Smooth muscle cell (in vitro differentiated cells): ENCODE measurements at regions not wholly inside any gene's neighbourhood (a gene's known extent, or its start where the extent isn't known, plus 50 kb on each side); places are given as distances from the start of the nearest gene placed in this dataset.

Experiments used
- DNase-seq: peaks from one replicate; lab custom pipeline; 2025; ENCODE audit not compliant: unreplicated experiment; lab: John Stamatoyannopoulos, UW
- H2AFZ ChIP-seq: fragments of 200-600 bp; sonication (generic); 2 replicates; pipeline ENCODE4 v1.6.0; 2016; ENCODE audit warnings: antibody characterized with exemption, low read depth, mild to moderate bottlenecking
- H3F3A ChIP-seq: fragments of 200-600 bp; sonication (generic); 2 replicates; pipeline ENCODE4 v1.6.0; 2017; ENCODE audit warnings: antibody characterized with exemption, low read depth
- H3K27ac ChIP-seq: fragments of 200-600 bp; sonication (generic); 2 replicates; pipeline ENCODE4 v1.5.1; 2016; ENCODE audit warnings: low read depth, mild to moderate bottlenecking
- H3K27me3 ChIP-seq: fragments of 200-600 bp; sonication (generic); 2 replicates; pipeline ENCODE4 v1.6.1; 2016; ENCODE audit warnings: low read depth, mild to moderate bottlenecking
- H3K36me3 ChIP-seq: fragments of 200-600 bp; sonication (generic); 2 replicates; pipeline ENCODE4 v1.5.1; 2016; ENCODE audit warnings: low read depth
- H3K4me1 ChIP-seq: fragments of 200-600 bp; sonication (generic); 2 replicates; pipeline ENCODE4 v1.5.1; 2016; ENCODE audit warnings: low read depth
- H3K4me2 ChIP-seq: fragments of 200-600 bp; sonication (generic); 2 replicates; pipeline ENCODE4 v1.6.0; 2016; ENCODE audit warnings: mild to moderate bottlenecking
- H3K4me3 ChIP-seq: fragments of 200-600 bp; sonication (generic); 2 replicates; pipeline ENCODE4 v1.5.1; 2016; ENCODE audit warnings: mild to moderate bottlenecking
- H3K79me2 ChIP-seq: fragments of 200-600 bp; sonication (generic); 2 replicates; pipeline ENCODE4 v1.6.0; 2016; ENCODE audit warnings: low read depth, mild to moderate bottlenecking
- H3K9ac ChIP-seq: fragments of 200-600 bp; sonication (generic); 2 replicates; pipeline ENCODE4 v1.6.0; 2016; ENCODE audit warnings: low read depth
- H3K9me3 ChIP-seq: fragments of 200-600 bp; sonication (generic); replicated peaks from 2 replicates; pipeline ENCODE4 v1.5.1; 2016; ENCODE audit warnings: low read depth
- H4K20me1 ChIP-seq: fragments of 200-600 bp; sonication (generic); 2 replicates; pipeline ENCODE4 v1.6.0; 2016; ENCODE audit warnings: low read depth
- WGBS: methylation state at CpG from one replicate; pipeline ENCODE4 v1.1.7; 2016; ENCODE audit warnings: low lambda C conversion rate; 5-methylcytosine and 5-hydroxymethylcytosine counted together
- TF ChIP-seq, protein P1 (sequence below): fragments of 200-600 bp; sonication (generic); IDR thresholded peaks from 2 replicates; pipeline ENCODE4 v1.5.1; 2017; ENCODE audit warnings: borderline replicate concordance, mild to moderate bottlenecking, antibody characterized with exemption; ENCODE audit not compliant: insufficient read depth, poor library complexity, severe bottlenecking

DNA sequence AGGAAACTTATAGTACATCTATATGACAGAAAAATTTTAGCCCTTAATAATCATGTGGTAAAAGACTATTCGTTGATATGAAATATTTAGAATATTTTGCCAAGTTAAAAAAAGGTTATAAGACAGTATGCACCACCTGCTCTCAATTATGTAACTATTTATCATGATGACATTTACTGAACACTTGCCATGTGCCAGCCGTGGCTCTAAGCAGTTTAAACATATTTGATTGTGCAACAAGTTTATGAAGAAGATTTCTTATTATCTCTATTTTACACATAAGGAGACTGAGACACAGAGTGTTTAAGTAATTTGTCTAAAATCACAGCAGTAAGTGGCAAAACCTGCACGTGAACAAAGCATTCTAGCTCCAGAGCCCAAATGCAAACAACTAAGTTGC lies 199.3 kb upstream of the JUN start:
- no peak for DNase-seq

GRCh38 chr1:58983633-58984245 lies 199.9 kb upstream of the JUN start:
- no peak for DNase-seq

More for the DNA sequence above, 199.3 kb upstream of the JUN start:
- H3K9ac ChIP-seq, result no peak overlapping the region
- H3K9me3 ChIP-seq, result no peaks in the 10 kb centered on the region
- peaks cover 4% of the 10 kb centered on the region for H3F3A ChIP-seq
- H3K36me3 ChIP-seq, result no peaks in the 10 kb centered on the region
- no peak overlapping the region for H3K4me2 ChIP-seq
- TF ChIP-seq, protein P1, sequence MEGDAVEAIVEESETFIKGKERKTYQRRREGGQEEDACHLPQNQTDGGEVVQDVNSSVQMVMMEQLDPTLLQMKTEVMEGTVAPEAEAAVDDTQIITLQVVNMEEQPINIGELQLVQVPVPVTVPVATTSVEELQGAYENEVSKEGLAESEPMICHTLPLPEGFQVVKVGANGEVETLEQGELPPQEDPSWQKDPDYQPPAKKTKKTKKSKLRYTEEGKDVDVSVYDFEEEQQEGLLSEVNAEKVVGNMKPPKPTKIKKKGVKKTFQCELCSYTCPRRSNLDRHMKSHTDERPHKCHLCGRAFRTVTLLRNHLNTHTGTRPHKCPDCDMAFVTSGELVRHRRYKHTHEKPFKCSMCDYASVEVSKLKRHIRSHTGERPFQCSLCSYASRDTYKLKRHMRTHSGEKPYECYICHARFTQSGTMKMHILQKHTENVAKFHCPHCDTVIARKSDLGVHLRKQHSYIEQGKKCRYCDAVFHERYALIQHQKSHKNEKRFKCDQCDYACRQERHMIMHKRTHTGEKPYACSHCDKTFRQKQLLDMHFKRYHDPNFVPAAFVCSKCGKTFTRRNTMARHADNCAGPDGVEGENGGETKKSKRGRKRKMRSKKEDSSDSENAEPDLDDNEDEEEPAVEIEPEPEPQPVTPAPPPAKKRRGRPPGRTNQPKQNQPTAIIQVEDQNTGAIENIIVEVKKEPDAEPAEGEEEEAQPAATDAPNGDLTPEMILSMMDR, result no peak
- H3K4me1 ChIP-seq, result no peaks in the 10 kb centered on the region
- H3K79me2 ChIP-seq, result no peaks in the 10 kb centered on the region
- H2AFZ ChIP-seq, result no peak overlapping the region
- 56% methylated on average over 3 of the region's 3 CpGs for WGBS
- no peaks in the 10 kb centered on the region for H4K20me1 ChIP-seq
- H3K4me3 ChIP-seq, result no peak overlapping the region
- no peaks in the 10 kb centered on the region for H3K27me3 ChIP-seq
- no peak overlapping the region for H3K27ac ChIP-seq

GRCh38 chr1:58986996-58987767 lies 203.3 kb upstream of the JUN start:
- H3K4me1 ChIP-seq, result no peaks in the 10 kb centered on the region
- TF ChIP-seq, protein P1, result no peak
- no peaks in the 10 kb centered on the region for H3K9me3 ChIP-seq
- H3K4me3 ChIP-seq, result no peak overlapping the region
- no peak overlapping the region for H3K27ac ChIP-seq
- no peaks in the 10 kb centered on the region for H3K36me3 ChIP-seq
- WGBS, result 56% methylated on average over 4 of the region's 4 CpGs
- no peaks in the 10 kb centered on the region for H3F3A ChIP-seq
- no peaks in the 10 kb centered on the region for H4K20me1 ChIP-seq
- H2AFZ ChIP-seq, result no peak overlapping the region
- no peaks in the 10 kb centered on the region for H3K79me2 ChIP-seq
- no peak overlapping the region for H3K4me2 ChIP-seq
- H3K27me3 ChIP-seq, result no peaks in the 10 kb centered on the region
- H3K9ac ChIP-seq, result no peak overlapping the region
- DNase-seq, result no peak

More at GRCh38 chr1:58983633-58984245, 199.9 kb upstream of the JUN start:
- no peaks in the 10 kb centered on the region for H3K4me1 ChIP-seq
- no peaks in the 10 kb centered on the region for H4K20me1 ChIP-seq
- TF ChIP-seq, protein P1, result no peak
- H3K9me3 ChIP-seq, result no peaks in the 10 kb centered on the region
- no peaks in the 10 kb centered on the region for H3K36me3 ChIP-seq
- no peak overlapping the region for H3K4me3 ChIP-seq
- no peak overlapping the region for H3K27ac ChIP-seq
- 45% methylated on average over 2 of the region's 2 CpGs for WGBS
- H3K9ac ChIP-seq, result no peak overlapping the region
- no peaks in the 10 kb centered on the region for H3K79me2 ChIP-seq
- no peak overlapping the region for H2AFZ ChIP-seq
- H3K27me3 ChIP-seq, result no peaks in the 10 kb centered on the region
- H3K4me2 ChIP-seq, result no peak overlapping the region
- peaks cover 4% of the 10 kb centered on the region for H3F3A ChIP-seq
